IPS-18c (cell line): ENCODE measurements at regions not wholly inside any gene's neighbourhood (a gene's known extent, or its start where the extent isn't known, plus 50 kb on each side); places are given as distances from the start of the nearest gene placed in this dataset.
A peak's percentile ranks its signal among the peaks of the same experiment; 100 is the strongest.
"Not testable (repeated sequence)": the region's sequence is repeated elsewhere in the genome, so short reads cannot be mapped to it uniquely, and the experiment has no call there.

Source experiments
- H3K4me3 ChIP-seq: 2 replicates; pipeline ENCODE4 v1.7.0; 2013; ENCODE audit warnings: low read depth, mild to moderate bottlenecking, low read length, moderate library complexity; ENCODE audit not compliant: insufficient read depth
- H3K9me3 ChIP-seq: one replicate; pipeline ENCODE4 v1.6.1; 2013; ENCODE audit warnings: mild to moderate bottlenecking, low read length, moderate library complexity; ENCODE audit not compliant: control insufficient read depth, insufficient read depth

GRCh38 chr12:116376354-116377193, 99.1 kb upstream of the MED13L start:
- Histone ChIP-seq H3K4me3 (no peak overlapping the region), H3K9me3 (no peaks in the 10 kb centered on the region)

- not testable (repeated sequence) for H3K4me3 ChIP-seq
Observed at GRCh38 chr12:116377194-116377571, 99.7 kb upstream of the MED13L start.

GRCh38 chr12:116378002-116378401, 100.5 kb upstream of the MED13L start:
- no peaks in the 10 kb centered on the region for H3K9me3 ChIP-seq

More at GRCh38 chr12:116377194-116377571, 99.7 kb upstream of the MED13L start:
- H3K9me3 ChIP-seq, result not testable (repeated sequence)

GRCh38 chr12:116380108-116380507, 102.6 kb upstream of the MED13L start:
- Histone ChIP-seq H3K4me3 (no peak overlapping the region), H3K9me3 (no peaks in the 10 kb centered on the region)

More at GRCh38 chr12:116378002-116378401, 100.5 kb upstream of the MED13L start:
- no peak overlapping the region for H3K4me3 ChIP-seq

GRCh38 chr12:116380740-116381139, 103.2 kb upstream of the MED13L start:
- not testable (repeated sequence) for H3K9me3 ChIP-seq, H3K4me3 ChIP-seq

GRCh38 chr12:116381240-116381743, 103.8 kb upstream of the MED13L start:
- H3K9me3 ChIP-seq, result no peaks in the 10 kb centered on the region
- H3K4me3 ChIP-seq, result peak overlapping the region; percentile 39

GRCh38 chr12:116381744-116382685, 104.5 kb upstream of the MED13L start:
- Histone ChIP-seq H3K4me3 (peak overlapping the region; percentile 39), H3K9me3 (no peaks in the 10 kb centered on the region)

GRCh38 chr12:116382686-116383530, 105.4 kb upstream of the MED13L start:
- no peak overlapping the region for H3K4me3 ChIP-seq
- H3K9me3 ChIP-seq, result no peaks in the 10 kb centered on the region

GRCh38 chr12:116384175-116384574, 106.7 kb upstream of the MED13L start:
- Histone ChIP-seq H3K9me3 (no peaks in the 10 kb centered on the region), H3K4me3 (no peak overlapping the region)

GRCh38 chr12:116384691-116385485, 107.4 kb upstream of the MED13L start:
- Histone ChIP-seq H3K9me3 (no peaks in the 10 kb centered on the region), H3K4me3 (no peak overlapping the region)

GRCh38 chr12:116385486-116386217, 108.2 kb upstream of the MED13L start:
- Histone ChIP-seq H3K4me3 (no peak overlapping the region), H3K9me3 (no peaks in the 10 kb centered on the region)

- no peak overlapping the region for H3K4me3 ChIP-seq
- H3K9me3 ChIP-seq, result no peaks in the 10 kb centered on the region
Observed at GRCh38 chr12:116389326-116389725, 111.8 kb upstream of the MED13L start.

- Histone ChIP-seq H3K9me3 (no peaks in the 10 kb centered on the region), H3K4me3 (no peak overlapping the region)
Observed at GRCh38 chr12:116389990-116390389, 112.5 kb upstream of the MED13L start.

GRCh38 chr12:116390401-116391335, 113.2 kb upstream of the MED13L start:
- Histone ChIP-seq H3K4me3 (no peak overlapping the region), H3K9me3 (no peaks in the 10 kb centered on the region)

GRCh38 chr12:116391501-116391900, 114.0 kb upstream of the MED13L start:
- Histone ChIP-seq H3K9me3 (no peaks in the 10 kb centered on the region), H3K4me3 (no peak overlapping the region)
